ENCODE measurements at regions not wholly inside any gene's neighbourhood (a gene's known extent, or its start where the extent isn't known, plus 50 kb on each side); places are given as distances from the start of the nearest gene placed in this dataset.

GRCh38 chr20:50322703-50323131 is 132.1 kb downstream of the CEBPB start:
- TF ChIP-seq CTCF (optimal IDR thresholded peaks at IDR 0.05 in 1 of 3, IDR thresholded peaks at IDR 0.05 in 1 of 3, conservative IDR thresholded peaks at IDR 0.05 in 1 of 3; ENCODE audit: extremely low read depth in 1 of 3, insufficient read depth in 2 of 3, low read length in 3 of 3) = no peak
- no peak for TF ChIP-seq EZH2 (IDR thresholded peaks at IDR 0.05; ENCODE audit: low read length)

All from keratinocyte (primary cell).